MCF 10A (cell line): ENCODE measurements at regions not wholly inside any gene's neighbourhood (a gene's known extent, or its start where the extent isn't known, plus 50 kb on each side); places are given as distances from the start of the nearest gene placed in this dataset.
A peak's percentile ranks its signal among the peaks of the same experiment; 100 is the strongest.

Source experiments
- BruUV-seq: library from RNA; stranded (reverse); fragments of 400-500 nt; replicated peaks from 2 replicates; lab custom pipeline; 2021; lab: Mats Ljungman, UMichigan
- CTCF ChIA-PET: fragments of 300-600 bp; sonication (Branson Sonifier 250); formaldehyde crosslinking; extraction: SDS; loops from one replicate; lab custom pipeline; 2021; ENCODE audit warnings: antibody characterized with exemption, inconsistent platforms; lab: Yijun Ruan, JAX
- POLR2A ChIA-PET: fragments of 300-600, 350-650 bp; sonication (Branson Sonifier 250); formaldehyde crosslinking; extraction: SDS; loops from one replicate; lab custom pipeline; 2020; ENCODE audit warnings: antibody characterized with exemption, inconsistent platforms; lab: Yijun Ruan, JAX
- DNase-seq: peaks from one replicate; pipeline ENCODE4 v3.0.0-alpha.2; 2018; ENCODE audit not compliant: unreplicated experiment
- H3K27ac Mint-ChIP-seq: one replicate; pipeline ENCODE4 v1.8.0; 2022; ENCODE audit warnings: mild to moderate bottlenecking, low read depth, mixed read lengths; ENCODE audit not compliant: unreplicated experiment
- H3K27me3 Mint-ChIP-seq: one replicate; pipeline ENCODE4 v1.8.0; 2022; ENCODE audit warnings: mixed read lengths; ENCODE audit not compliant: insufficient read depth, unreplicated experiment
- H3K36me3 Mint-ChIP-seq: one replicate; pipeline ENCODE4 v1.8.0; 2022; ENCODE audit warnings: mild to moderate bottlenecking, moderate library complexity, mixed read lengths; ENCODE audit not compliant: insufficient read depth, unreplicated experiment
- H3K4me1 Mint-ChIP-seq: one replicate; pipeline ENCODE4 v1.8.0; 2022; ENCODE audit warnings: mixed read lengths; ENCODE audit not compliant: insufficient read depth, unreplicated experiment
- H3K4me3 Mint-ChIP-seq: one replicate; pipeline ENCODE4 v1.8.0; 2022; ENCODE audit warnings: mild to moderate bottlenecking, moderate library complexity, mixed read lengths; ENCODE audit not compliant: unreplicated experiment
- H3K9me3 Mint-ChIP-seq: one replicate; pipeline ENCODE4 v1.8.0; 2022; ENCODE audit warnings: mixed read lengths; ENCODE audit not compliant: unreplicated experiment
- CTCF ChIP-seq: fragments of 200-600 bp; IDR thresholded peaks from one replicate; pipeline ENCODE4 v1.8.0; 2022; ENCODE audit warnings: antibody characterized with exemption, mild to moderate bottlenecking; ENCODE audit not compliant: unreplicated experiment
- intact Hi-C: fragments of 100-400 bp; cut with micrococcal nuclease; formaldehyde crosslinking; loops from 2 replicates; pipeline ENCODE4 v1.14.1; 2022

GRCh38 chr3:163273694-163274093, 1777.1 kb downstream of the OTOL1 start:
- ChIA-PET CTCF (interaction anchor here (0.7 to 1.0 kb wide), 3 partner anchors 93 to 203 kb away, joined by 3 to 4 read pairs (median 3); no protein-coding TSS in a partner anchor), POLR2A (no interaction called here)
- H3K27ac Mint-ChIP-seq = no peak overlapping the region
- H3K36me3 Mint-ChIP-seq = no peaks in the 10 kb centered on the region
- TF ChIP-seq CTCF = no peak
- no peaks in the 10 kb centered on the region for H3K4me1 Mint-ChIP-seq
- H3K4me3 Mint-ChIP-seq = no peak overlapping the region
- no peak for DNase-seq
- no peaks in the 10 kb centered on the region for H3K27me3 Mint-ChIP-seq
- no peaks in the 10 kb centered on the region for H3K9me3 Mint-ChIP-seq
- intact Hi-C loops = no loop called here
- no TSS peak for BruUV-seq

GRCh38 chr3:163266731-163267130, 1770.1 kb downstream of the OTOL1 start:
- TF ChIP-seq CTCF = no peak
- Mint-ChIP-seq H3K4me1 (no peaks in the 10 kb centered on the region), H3K27me3 (no peaks in the 10 kb centered on the region), H3K36me3 (peaks cover 6% of the 10 kb centered on the region), H3K9me3 (no peaks in the 10 kb centered on the region), H3K27ac (no peak overlapping the region), H3K4me3 (no peak overlapping the region)
- POLR2A ChIA-PET = no interaction called here
- CTCF ChIA-PET = no interaction called here
- no TSS peak for BruUV-seq
- intact Hi-C loops = no loop called here
- DNase-seq = no peak

GRCh38 chr3:163261618-163262017, 1765.0 kb downstream of the OTOL1 start:
- no peak for DNase-seq
- Mint-ChIP-seq H3K36me3 (peaks cover 6% of the 10 kb centered on the region), H3K9me3 (no peaks in the 10 kb centered on the region), H3K27me3 (no peaks in the 10 kb centered on the region), H3K27ac (no peak overlapping the region), H3K4me1 (no peaks in the 10 kb centered on the region), H3K4me3 (no peak overlapping the region)
- ChIA-PET POLR2A (no interaction called here), CTCF (no interaction called here)
- intact Hi-C loops = no loop called here
- no peak for TF ChIP-seq CTCF
- BruUV-seq = no TSS peak

- DNase-seq = no peak
- Mint-ChIP-seq H3K9me3 (no peaks in the 10 kb centered on the region), H3K36me3 (peaks cover 6% of the 10 kb centered on the region), H3K27ac (peak overlapping the region; percentile 49), H3K4me1 (no peaks in the 10 kb centered on the region), H3K27me3 (no peaks in the 10 kb centered on the region), H3K4me3 (no peak overlapping the region)
- no TSS peak for BruUV-seq
- ChIA-PET POLR2A (no interaction called here), CTCF (interaction anchor here (0.7 kb wide), 1 partner anchor 204 kb away, joined by 3 read pairs; no protein-coding TSS in a partner anchor)
- intact Hi-C loops = no loop called here
- TF ChIP-seq CTCF = no peak
Observed at GRCh38 chr3:163261056-163261455, 1764.4 kb downstream of the OTOL1 start.
